NCI-H128 (cell line): ENCODE measurements at regions not wholly inside any gene's neighbourhood (a gene's known extent, or its start where the extent isn't known, plus 50 kb on each side); places are given as distances from the start of the nearest gene placed in this dataset.
A peak's percentile ranks its signal among the peaks of the same experiment; 100 is the strongest.
"Not testable (repeated sequence)": the region's sequence is repeated elsewhere in the genome, so short reads cannot be mapped to it uniquely, and the experiment has no call there.

Source experiments
- DNase-seq: peaks from one replicate; lab custom pipeline; 2025; ENCODE audit not compliant: unreplicated experiment; lab: John Stamatoyannopoulos, UW

DNA sequence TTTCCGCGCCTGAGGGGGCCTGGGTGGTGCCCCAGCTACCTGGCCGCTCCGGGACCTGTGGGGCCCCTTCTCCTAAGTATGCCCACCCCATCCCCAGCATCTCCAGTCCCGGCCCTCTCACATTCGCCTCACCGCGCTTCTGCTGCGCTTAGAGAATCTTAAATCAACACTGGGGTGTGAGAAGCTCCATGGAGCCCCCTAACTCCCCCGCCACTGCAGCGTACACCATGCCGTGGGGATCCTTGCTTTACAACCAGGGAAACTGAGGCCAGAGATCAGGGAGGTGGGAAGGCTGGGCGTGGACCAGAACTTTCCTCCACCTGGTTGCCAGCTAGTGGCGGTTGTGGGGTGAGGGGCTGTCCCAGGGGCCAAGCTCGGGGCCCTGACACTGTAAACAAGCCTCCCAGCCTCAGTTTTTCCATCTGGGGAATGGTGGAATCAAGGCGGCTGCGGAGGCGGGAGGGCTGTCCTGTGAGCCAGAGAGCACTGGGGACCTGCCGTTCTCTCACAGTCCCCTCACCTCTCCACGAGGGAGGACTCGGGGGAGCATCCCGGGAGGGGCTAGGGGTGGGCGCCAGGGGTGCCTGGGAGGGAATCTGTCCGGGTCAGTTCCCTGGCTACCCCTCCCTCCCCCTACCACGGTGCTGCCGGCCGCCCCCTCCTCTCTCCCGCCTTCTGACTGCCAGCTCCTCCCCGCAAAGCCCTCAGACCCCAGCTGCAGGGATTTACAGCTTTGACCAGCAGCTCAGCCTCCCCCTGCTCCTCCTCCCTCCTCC, 161.2 kb downstream of the C9orf50 start:
- no peak for DNase-seq

DNA sequence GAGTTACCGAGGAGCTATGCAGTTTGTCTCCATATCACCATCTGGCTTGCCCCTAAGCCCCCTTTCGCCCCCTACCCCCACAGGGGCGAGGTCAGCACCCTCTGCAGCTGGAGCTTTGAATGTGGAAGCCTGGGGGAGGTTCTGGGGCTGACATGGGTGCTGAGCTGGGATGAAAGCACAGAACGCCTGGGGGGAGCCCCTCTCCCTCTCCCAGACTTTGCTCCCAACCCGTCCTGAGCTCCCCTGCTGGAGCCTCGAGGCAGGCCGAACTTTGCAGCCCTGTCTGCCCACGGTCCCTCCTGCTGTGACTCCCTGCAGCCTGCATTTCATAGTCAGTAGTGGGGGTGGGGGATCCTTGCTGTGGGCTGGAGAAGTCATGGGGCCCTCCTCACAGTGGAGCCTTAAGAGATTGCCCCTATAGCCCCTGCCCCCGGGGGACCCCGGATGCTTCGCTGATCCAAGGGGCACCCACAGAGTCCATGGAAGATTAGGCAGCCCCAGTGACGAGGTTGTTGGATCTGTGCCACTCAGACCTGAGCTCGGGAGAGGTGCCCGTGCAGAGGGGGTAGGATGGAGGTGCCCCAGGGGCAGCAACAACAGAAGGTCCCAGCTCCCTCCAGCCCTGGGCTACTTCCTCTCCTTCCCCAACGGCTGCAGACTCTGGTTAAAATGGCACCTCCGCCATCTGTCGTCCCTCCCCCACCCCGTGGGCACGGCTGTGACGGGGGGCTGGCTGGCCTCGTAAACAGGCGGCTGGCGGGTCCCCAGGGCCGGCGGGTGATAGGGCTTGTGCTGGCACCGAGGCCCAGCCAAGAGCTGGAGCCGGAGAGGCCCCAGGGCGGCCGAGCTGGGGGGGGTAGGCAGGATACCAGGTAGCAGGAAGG, 162.0 kb downstream of the C9orf50 start:
- DNase-seq: peak; percentile 35

DNA sequence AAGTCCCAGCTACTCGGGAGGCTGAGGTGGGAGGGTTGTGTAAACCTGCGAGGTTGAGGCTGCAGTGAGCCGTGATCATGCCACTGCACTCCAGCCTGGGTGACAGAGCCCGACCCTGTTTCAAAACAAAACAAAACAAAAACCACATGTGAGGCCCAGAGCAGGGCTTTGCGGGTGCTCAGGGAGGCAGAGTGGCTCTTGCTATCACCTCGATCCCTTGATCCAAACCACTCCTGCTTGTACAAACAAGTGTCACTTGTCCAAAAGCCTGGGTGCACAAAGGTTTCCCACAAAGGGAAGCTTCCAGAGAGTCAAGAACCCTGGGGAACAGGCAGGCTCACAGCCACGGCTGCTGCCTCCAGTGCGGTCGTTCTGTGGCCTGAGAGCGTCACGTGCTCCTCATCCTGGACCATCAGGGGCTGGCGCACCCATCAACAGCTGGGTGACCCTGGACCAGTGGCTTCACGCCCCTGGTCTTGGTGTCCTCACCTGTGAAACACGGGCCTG, 162.7 kb downstream of the C9orf50 start:
- no peak for DNase-seq

DNA sequence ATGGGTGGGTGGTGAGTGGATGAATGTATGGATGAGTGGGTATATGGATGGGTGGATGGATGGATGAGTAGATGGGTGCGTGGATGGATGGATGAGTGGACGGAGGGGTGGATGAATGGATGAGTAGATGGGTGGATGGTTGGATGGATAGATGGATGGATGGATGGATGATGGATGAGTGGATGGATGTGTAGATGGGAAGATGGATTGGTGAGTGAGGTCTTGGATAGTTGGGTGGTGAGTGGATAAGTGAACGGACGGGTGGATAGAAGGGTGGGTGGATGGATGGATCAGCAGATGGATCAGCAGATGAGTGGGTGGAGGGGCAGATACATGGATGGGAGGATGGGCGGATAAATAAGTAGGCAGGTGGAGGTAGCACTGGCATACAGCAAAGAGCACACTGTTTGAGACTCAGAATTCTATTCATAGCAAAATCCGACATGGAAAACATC, 163.5 kb downstream of the C9orf50 start:
- no peak for DNase-seq

DNA sequence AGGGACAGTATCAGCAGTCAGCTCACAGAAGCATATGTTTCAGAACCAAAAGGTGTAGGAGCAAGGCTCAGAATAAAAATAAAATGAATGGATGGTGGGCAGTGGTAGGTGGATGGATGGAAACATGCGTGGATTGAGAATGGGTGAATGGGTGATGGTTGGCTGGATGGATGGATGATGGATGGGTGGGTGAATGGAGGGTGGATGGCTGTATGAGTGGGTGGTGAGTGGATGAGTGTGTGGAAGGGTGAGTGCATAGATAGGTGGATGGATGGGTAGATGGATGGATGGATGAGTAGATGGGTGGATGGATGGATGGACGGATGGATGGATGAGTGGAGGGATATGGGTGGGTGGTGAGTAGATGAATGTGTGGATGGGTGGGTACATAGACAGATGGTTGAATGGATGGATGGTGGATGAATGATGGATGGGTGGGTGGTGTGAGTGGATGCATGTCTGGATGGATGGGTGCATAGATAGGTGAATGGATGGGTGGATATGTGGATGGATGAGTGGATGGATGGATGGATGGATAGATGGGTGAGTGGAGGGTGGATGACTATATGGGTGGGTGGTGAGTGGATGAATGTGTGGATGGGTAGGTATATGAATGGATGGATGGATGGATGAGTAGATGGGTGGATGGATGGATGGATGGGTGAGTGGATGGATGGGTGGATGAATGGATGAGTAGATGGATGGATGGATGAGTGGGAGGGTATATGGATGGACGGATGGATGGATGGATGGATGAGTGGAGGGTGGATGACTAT, 164.2 kb downstream of the C9orf50 start:
- no peak for DNase-seq

DNA sequence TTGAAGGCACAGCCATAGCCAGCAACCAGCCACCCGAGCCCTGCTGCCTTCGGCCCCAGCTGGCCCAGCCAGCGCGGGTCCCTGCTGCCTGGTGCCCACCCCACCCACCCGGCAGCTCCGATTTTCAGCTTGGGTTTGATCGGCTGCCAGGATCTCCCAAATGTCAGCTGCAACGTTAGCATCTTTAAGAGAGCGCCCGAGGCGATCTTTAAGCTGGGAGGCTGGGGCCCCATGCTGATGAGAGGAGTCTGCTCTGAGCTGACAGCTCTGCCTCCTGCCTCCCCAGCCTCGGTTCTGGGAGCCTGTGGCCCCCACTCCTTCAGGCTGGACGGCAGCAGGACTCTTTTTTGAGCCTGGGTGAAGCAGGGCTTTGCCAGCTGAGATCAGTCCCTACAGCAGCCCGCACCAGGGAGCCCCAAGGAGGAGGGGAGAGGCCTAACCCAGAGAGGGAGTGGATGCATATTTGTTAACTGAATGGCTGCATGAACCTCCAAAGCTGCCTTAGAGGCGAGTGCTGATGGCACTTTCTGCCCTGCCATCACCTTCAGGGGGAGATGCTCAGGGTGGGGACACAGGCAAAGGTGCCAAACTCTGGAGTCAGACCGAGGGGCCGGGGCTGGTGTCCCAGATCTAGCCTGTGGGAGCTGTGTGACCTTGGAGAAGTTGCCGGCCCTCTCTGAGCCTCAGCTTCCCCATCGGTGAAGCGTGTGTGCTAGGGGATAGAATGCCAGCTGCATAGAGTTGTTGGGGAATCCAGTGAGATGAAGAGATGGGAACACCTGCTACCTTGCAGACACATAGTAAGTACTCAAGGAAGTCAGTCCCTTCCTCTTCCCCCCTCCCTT, 165.5 kb downstream of the C9orf50 start:
- no peak for DNase-seq

DNA sequence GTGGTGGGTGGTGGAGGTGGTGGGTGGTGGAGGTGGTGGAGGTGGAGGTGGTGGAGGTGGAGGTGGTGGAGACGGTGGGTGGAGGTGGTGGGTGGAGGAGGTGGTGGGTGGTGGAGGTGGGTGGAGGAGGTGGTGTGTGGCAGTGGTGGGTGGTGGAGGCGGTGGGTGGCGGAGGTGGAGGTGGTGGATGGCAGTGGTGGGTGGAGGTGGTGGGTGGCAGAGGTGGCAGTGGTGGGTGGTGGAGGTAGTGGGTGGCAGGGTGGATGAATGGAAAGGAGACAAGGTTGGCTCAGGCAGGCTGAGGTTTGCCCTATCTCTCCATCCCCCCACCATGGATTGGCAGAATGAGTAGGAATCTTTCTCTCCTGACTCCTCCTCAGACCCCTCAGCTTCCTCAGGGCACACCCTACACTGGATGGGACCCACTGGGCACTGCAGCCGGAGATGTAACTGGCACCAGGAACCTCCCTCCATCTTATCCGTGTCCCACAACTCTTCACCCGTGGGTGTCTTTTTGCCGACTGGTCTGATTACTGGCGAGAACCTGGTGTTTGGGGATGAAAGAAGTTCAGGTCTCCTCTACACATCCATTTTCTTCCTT, 166.3 kb downstream of the C9orf50 start:
- no peak for DNase-seq

DNA sequence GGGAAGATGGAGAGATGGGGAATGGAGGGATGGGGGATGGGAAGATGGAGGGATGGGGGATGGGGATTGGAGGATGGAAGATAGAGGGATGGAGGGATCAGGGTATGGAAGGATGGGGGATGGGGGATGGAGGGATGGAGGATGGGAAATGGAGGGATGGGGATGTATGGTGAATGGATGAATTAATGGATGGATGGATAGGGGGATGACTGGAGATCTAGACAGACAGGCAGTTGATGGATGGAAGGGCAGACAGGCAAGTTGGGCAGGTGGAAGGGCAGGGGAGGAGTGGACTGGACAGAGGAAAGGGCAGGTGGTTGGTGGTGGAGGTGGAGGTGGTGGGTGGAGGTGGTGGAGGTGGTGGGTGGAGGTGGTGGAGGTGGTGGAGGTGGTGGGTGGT, 167.2 kb downstream of the C9orf50 start:
- DNase-seq: no peak

DNA sequence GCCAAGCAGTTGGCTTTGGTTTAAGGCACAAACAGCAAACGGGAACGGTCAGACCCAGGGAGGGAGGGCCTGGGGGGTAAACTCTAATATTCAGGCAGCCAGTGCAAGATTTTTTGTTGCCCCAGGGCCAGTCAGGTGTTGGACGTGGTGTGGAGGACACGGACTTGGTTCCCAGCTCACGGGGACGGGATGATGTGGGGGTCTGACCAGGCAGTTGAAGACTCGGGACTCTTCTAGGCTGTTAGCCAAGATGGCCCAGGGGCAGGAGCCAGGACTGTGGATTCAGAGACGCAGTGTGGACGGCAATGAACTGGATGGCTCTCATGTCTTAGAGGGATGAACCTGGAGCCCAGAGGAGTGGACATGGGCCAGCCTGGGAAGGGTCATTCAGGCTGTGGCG, 169.2 kb downstream of the C9orf50 start:
- DNase-seq: no peak

DNA sequence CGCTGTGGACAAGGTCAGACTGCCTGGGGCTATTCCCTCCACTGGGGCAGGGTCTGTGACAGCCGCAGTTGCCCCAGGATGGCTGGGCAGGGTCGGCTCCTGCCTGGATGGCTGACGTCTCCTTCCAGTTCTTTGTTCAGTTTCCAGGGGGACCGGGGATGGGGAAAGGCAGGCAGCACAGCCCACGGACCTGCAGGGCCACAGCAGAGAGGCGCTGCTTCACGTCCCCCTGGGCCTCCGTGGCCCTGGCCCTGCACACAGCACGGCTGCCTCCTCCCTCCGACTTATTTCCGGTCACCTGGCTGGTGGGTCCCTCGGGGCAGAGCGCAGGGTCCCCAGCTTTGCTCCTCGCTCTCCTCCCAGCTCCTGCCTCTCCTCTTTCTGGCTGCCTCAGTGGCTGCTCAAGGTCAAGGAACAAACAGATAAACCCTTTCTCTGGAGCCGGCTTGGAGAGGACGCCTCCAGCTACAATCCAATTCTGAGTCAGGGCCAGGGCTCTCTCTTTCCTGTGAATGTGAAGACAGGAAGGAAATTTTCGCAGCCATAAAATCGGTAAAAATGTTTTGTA, 169.7 kb downstream of the C9orf50 start:
- DNase-seq: no peak

DNA sequence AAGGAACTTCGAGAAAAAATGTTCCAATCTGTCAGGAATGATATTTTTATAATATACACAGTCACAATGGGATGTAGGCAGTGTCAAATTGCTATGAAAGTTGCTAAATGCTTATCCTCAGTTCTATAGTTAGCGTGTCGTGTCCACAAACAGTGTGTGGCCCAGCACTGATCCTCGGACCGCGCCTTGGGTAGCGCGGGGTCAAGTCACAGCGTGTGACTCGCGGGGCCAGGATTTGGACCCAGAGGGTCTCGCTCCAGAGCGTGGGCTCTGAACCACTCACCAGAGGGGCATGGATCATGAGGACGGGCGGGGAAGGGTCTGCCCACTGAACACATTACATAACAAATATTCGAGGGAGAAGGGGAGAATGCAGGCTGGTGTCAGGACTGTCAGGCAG, 171.8 kb downstream of the C9orf50 start:
- no peak for DNase-seq

DNA sequence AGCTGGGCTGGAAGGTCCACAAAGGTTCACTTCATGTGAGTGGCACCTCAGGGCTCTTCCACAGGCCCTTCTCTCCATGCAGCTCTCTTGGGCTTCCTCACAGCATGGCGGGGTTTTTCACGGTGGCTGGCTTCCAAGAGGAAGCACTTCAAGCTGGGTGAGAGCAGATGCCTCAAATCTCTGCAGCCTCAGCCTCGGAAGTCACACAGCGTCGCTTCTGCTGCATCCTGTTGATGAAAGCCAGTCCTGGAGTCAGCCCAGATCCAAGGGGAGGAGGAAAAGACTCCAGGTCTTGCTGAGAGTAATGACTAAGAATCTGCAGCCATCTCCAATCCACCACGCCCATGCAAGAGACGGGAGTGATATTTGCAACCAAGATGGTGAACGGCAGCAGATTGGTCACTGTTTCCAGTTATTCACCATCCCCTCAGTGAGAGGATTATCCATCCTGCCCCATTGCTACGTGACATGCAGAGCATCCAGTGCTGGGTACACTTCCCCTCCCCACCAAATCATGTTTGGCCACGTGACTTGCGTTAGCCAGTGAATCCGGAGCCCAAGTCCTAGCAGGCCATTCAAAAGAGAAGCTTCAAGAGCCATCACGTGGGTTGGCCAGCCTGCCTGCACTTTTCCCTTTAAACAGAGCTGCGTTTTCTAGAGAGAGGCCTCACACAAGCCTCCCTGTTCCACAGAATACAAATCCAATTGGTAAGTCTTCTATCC, 173.9 kb downstream of the C9orf50 start:
- no peak for DNase-seq

DNA sequence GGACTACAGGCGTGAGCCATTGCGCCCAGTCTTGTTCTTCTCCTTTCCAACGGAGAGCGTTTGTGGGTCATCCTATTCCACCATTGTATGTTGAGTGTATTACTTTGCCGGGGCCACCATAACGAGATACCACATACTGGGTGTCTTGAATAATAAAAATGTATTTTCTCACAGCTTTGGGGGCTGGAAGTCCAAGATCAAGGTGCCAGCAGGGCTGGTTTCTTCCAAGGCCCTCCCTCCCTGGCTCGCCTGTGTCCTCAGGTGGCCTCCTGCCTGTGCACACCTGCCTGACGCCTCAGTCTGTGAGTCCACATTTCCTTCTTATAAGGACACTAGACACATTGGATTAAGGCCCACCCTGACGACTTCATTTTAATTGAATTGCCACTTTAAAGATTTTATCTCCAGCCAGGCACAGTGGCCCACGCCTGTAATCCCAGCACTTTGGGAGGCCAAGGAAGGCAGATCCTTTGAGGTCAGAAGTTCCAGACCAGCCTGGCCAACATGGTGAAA, 175.1 kb downstream of the C9orf50 start:
- no peak for DNase-seq

DNA sequence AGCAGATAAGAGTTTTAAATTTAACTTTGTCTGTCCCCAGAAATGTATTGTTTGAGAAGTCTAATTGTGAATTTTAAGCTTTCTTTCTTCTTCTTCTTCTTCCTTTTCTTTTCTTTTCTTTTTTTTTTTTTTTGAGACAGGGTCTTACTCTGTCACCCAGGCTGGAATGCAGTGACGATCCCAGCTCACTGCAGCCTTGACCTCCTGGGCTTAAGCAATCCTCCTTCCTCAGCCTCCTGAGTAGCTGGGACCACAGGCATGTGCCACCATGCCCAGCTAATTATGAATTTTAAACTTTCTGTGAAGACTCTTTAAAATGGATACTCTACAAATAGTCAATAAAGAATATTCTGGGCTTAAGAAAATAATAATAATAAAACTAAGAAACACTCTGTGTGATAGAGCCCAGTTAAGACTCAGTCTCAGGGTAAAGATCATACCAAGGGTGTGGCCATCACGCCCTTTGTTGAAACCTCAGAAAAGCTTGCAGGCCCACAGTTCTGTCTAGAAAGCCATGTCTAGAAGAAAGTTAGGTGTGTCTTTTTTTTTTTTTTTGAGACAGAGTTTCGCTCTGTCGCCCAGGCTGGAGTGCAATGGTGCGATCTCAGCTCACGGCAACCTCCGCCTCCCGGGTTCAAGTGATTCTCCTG, 177.3 kb downstream of the C9orf50 start:
- not testable (repeated sequence) for DNase-seq

DNA sequence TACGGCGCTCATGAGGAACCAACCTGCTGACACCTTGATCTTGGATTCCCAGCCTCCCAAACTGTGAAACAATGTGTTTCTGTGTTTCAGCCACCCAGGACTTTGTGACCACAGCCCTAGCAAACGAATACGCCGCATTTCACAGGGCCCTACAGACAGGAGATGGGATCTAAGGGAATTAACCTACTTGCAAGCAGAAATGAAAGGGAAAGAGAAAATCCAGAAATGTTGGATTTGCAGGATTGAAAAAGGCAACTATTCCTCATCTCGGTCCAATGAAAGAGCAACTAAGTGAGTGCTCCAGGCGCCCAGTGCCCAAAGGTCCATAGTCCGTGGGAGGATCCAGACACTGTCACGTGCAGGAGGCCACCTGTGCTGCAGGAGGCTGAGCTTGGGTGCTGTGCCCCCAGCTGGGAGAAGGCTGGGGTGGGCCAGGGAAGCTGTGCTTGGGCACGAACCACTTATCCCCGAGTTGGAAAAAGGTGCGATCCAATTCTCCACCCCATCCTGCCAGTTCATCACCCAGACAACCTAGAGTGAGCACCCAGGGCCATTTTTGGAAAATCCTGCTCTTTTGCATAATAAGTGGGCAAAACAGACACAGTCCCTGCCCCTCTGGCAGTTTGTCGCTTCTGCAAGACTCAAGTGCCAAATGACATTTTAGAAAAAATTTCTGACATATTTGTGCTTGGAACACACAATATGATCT, 177.9 kb downstream of the C9orf50 start:
- DNase-seq: no peak

DNA sequence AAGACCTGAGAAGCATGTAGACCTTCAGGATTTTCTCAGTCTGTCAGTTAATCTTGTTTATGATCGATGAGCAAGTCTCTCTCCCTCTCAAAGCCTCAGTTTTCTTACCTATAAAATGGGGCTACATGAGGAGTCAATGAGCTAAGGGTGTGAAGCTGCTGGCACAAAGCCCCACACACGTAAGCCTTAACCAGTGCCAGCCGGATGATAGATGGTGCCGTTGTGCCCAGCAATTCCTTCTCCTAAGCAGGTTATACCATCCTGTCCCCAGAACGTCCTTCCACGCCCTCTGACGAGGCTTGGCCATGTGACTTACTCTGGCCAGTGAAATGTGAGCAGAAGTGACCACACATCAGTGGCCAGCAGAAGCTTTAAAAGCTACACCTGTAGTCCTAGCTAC, 179.0 kb downstream of the C9orf50 start:
- DNase-seq: no peak

DNA sequence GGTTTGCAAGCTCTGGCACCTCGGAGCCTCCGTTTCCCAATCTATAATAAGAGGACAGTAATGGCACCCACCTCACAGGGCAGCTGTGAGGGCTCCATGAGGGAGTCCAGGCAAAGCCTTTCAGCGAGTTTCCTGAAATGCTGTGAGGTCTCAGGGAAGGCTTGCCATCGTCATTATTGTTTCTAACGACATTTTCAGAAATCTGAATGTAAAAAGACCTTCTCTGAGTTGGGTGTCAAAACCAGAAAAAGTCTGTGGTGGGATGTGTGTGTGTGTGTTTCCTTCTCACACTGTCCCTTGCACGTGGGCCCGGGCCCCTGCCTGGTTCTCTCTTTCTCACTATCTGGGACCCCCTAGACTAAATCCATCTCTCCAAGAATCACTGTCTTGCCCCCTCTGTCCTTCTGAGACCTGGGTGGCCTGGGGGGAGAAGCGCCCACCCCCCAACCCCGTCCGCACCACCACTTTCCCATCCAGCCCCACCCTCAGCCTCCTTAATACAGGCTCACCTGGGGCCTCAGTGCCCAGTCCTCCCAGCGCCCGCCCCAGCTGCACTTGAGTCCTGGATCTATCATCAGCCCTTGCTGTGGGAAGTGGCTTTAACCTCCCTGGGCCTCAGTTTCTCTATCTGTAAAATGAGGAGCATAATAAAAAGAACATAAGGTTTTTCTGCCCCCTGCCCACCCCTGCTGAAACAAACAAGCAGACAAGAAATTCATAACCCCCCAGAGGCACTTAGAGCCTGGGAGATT, 180.3 kb downstream of the C9orf50 start:
- no peak for DNase-seq
